Kidney glomerular epithelial cell (primary cell): ENCODE measurements at regions not wholly inside any gene's neighbourhood (a gene's known extent, or its start where the extent isn't known, plus 50 kb on each side); places are given as distances from the start of the nearest gene placed in this dataset.
"Not testable (repeated sequence)": the region's sequence is repeated elsewhere in the genome, so short reads cannot be mapped to it uniquely, and the experiment has no call there.

Source experiments
- DNase-seq: peaks from one replicate; lab custom pipeline; 2025; lab: John Stamatoyannopoulos, UW

GRCh38 chr7:101146-102046 lies 91.0 kb upstream of the FAM20C start:
- DNase-seq, result peak; percentile 23

GRCh38 chr7:102047-102711 lies 90.2 kb upstream of the FAM20C start:
- DNase-seq, result no peak

GRCh38 chr7:102721-103120 lies 89.7 kb upstream of the FAM20C start:
- DNase-seq, result no peak

GRCh38 chr7:103981-104380 lies 88.4 kb upstream of the FAM20C start:
- DNase-seq, result not testable (repeated sequence)

GRCh38 chr7:105002-105401 lies 87.4 kb upstream of the FAM20C start:
- no peak for DNase-seq

- no peak for DNase-seq
Observed at GRCh38 chr7:106356-106755, 86.0 kb upstream of the FAM20C start.

- DNase-seq, result no peak
Observed at GRCh38 chr7:107233-107632, 85.1 kb upstream of the FAM20C start.

GRCh38 chr7:107907-108306 lies 84.5 kb upstream of the FAM20C start:
- no peak for DNase-seq

GRCh38 chr7:109094-109493 lies 83.3 kb upstream of the FAM20C start:
- DNase-seq, result no peak

GRCh38 chr7:109898-110556 lies 82.3 kb upstream of the FAM20C start:
- no peak for DNase-seq

GRCh38 chr7:110557-111232 lies 81.7 kb upstream of the FAM20C start:
- DNase-seq, result no peak

- no peak for DNase-seq
Observed at GRCh38 chr7:111591-111990, 80.8 kb upstream of the FAM20C start.

- DNase-seq, result no peak
Observed at GRCh38 chr7:112881-113280, 79.5 kb upstream of the FAM20C start.

GRCh38 chr7:115274-115911 lies 77.0 kb upstream of the FAM20C start:
- DNase-seq, result no peak

GRCh38 chr7:116188-116981 lies 76.0 kb upstream of the FAM20C start:
- no peak for DNase-seq

- DNase-seq, result no peak
Observed at GRCh38 chr7:117836-118614, 74.3 kb upstream of the FAM20C start.

GRCh38 chr7:118615-119391 lies 73.6 kb upstream of the FAM20C start:
- no peak for DNase-seq

GRCh38 chr7:119392-120163 lies 72.8 kb upstream of the FAM20C start:
- DNase-seq, result no peak
